GM20000 (cell line): ENCODE measurements at regions not wholly inside any gene's neighbourhood (a gene's known extent, or its start where the extent isn't known, plus 50 kb on each side); places are given as distances from the start of the nearest gene placed in this dataset.

Source experiments
- DNase-seq: peaks from one replicate; pipeline ENCODE4 v3.0.0; 2012; ENCODE audit warnings: low spot score
- TF ChIP-seq, protein P1 (sequence below): IDR thresholded peaks from 2 replicates; pipeline ENCODE4 v1.5.1; 2012; ENCODE audit warnings: mild to moderate bottlenecking, control low read depth; ENCODE audit errors: extremely low read depth, missing control alignments

GRCh38 chr7:20005081-20005480, 212.1 kb downstream of the MACC1 start:
- TF ChIP-seq, protein P1, sequence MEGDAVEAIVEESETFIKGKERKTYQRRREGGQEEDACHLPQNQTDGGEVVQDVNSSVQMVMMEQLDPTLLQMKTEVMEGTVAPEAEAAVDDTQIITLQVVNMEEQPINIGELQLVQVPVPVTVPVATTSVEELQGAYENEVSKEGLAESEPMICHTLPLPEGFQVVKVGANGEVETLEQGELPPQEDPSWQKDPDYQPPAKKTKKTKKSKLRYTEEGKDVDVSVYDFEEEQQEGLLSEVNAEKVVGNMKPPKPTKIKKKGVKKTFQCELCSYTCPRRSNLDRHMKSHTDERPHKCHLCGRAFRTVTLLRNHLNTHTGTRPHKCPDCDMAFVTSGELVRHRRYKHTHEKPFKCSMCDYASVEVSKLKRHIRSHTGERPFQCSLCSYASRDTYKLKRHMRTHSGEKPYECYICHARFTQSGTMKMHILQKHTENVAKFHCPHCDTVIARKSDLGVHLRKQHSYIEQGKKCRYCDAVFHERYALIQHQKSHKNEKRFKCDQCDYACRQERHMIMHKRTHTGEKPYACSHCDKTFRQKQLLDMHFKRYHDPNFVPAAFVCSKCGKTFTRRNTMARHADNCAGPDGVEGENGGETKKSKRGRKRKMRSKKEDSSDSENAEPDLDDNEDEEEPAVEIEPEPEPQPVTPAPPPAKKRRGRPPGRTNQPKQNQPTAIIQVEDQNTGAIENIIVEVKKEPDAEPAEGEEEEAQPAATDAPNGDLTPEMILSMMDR = no peak
- DNase-seq = no peak

- TF ChIP-seq, protein P1 = no peak
- no peak for DNase-seq
Measured at GRCh38 chr7:19999681-20000080, 217.5 kb downstream of the MACC1 start.

GRCh38 chr7:19991936-19992335, 218.5 kb upstream of the TMEM196 start:
- DNase-seq = no peak
- TF ChIP-seq, protein P1 = no peak

DNA sequence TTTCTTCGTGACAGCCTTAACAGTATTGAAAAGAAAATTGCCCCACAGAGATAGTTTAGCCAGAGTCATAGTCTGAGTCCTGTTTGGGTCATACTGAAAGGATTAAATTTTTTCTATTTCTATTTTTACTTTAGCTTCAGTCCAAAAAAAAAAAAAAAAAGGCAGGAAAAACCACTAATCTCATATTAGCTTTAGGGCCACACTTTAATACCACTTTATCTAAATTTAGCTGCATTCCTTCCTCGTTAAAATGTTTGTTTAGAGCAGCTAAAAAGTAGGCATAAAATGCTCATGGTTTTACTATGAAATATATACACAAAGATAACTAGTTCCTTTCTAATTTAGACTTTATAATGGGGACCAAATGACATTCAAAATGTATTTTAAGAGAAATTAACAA, 216.5 kb upstream of the TMEM196 start:
- DNase-seq = no peak
- TF ChIP-seq, protein P1 = no peak

DNA sequence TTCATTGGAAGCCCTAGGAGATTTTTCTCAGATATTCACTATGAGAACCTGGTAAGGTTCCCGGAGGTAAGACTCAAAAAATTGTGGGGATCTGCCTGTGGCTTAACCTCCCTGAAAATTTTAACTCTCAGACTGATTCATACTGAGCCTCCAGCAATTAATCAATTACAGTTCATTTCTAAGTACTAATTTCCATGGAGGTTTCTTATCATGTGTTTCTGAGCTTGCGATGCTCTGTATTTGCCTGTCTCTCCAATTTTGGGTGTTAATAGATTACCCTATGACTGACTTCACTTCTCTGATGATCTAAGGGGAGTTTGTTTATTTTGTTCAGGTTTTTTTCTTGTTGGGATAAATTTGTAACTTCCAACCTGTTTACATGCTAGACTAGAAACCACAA, 215.4 kb upstream of the TMEM196 start:
- DNase-seq = no peak
- TF ChIP-seq, protein P1 = no peak

DNA sequence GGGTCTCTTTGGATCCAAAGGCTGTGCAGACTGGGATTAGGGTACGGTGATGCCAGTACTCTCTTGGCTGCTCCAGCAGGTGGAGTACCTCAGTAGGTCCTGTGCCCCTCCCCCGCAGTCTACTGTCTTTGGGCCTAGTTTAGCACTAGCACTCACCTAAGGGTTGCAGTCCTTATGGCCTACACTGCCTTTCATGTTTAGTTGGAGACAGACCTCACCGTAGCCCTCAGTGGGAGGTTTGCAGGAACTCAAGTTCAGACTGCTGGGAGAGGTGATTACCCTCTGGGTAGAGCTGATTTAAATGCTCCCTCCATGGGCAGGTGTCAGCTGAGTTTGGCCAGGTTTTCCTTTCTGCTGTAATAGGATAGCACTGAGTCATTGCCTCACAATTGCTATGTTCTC, 210.8 kb upstream of the TMEM196 start:
- TF ChIP-seq, protein P1 = no peak
- DNase-seq = no peak

- TF ChIP-seq, protein P1 = peak; percentile 43
- DNase-seq = no peak
Measured at GRCh38 chr7:19982841-19983835, 209.7 kb upstream of the TMEM196 start.
